RWPE2 (cell line): ENCODE measurements at regions not wholly inside any gene's neighbourhood (a gene's known extent, or its start where the extent isn't known, plus 50 kb on each side); places are given as distances from the start of the nearest gene placed in this dataset.

Source experiments
- ATAC-seq: fragments of 200-7000 bp; cut with Tn5 transposase; 3 replicates; pipeline ENCODE4 v1.9.1; 2021; ENCODE audit warnings: low read depth
- DNase-seq: peaks from one replicate; pipeline ENCODE4 v3.0.0-alpha.2; 2020; ENCODE audit warnings: low spot score
- H3K27ac ChIP-seq: fragments of 450-650 bp; 2 replicates; pipeline ENCODE4 v1.5.1; 2017; ENCODE audit warnings: mild to moderate bottlenecking; ENCODE audit not compliant: poor library complexity, severe bottlenecking
- H3K27me3 ChIP-seq: fragments of 250-450 bp; sonication (Bioruptor Pico); 2 replicates; pipeline ENCODE4 v1.5.1; 2021; ENCODE audit warnings: mild to moderate bottlenecking, moderate library complexity; ENCODE audit not compliant: insufficient read depth, poor library complexity, severe bottlenecking
- H3K36me3 ChIP-seq: fragments of 250-450 bp; sonication (Bioruptor Pico); 2 replicates; pipeline ENCODE4 v1.5.1; 2020; ENCODE audit warnings: low read depth, mild to moderate bottlenecking, moderate library complexity
- H3K4me1 ChIP-seq: fragments of 250-450 bp; sonication (Bioruptor Pico); 2 replicates; pipeline ENCODE4 v1.5.1; 2021; ENCODE audit warnings: mild to moderate bottlenecking, moderate library complexity; ENCODE audit not compliant: insufficient read depth, poor library complexity, severe bottlenecking
- H3K4me3 ChIP-seq: fragments of 250-450 bp; sonication (Bioruptor Pico); 2 replicates; pipeline ENCODE4 v1.5.1; 2021; ENCODE audit warnings: mild to moderate bottlenecking, moderate library complexity; ENCODE audit not compliant: severe bottlenecking
- H3K9me3 ChIP-seq: fragments of 250-450 bp; sonication (Bioruptor Pico); 2 replicates; pipeline ENCODE4 v1.5.1; 2021; ENCODE audit warnings: mild to moderate bottlenecking, moderate library complexity; ENCODE audit not compliant: severe bottlenecking
- TF ChIP-seq, protein P1 (sequence below): fragments of 450-650 bp; IDR thresholded peaks from one replicate; pipeline ENCODE4 v1.5.1; 2017; ENCODE audit warnings: mild to moderate bottlenecking, moderate library complexity; ENCODE audit not compliant: poor library complexity, severe bottlenecking

DNA sequence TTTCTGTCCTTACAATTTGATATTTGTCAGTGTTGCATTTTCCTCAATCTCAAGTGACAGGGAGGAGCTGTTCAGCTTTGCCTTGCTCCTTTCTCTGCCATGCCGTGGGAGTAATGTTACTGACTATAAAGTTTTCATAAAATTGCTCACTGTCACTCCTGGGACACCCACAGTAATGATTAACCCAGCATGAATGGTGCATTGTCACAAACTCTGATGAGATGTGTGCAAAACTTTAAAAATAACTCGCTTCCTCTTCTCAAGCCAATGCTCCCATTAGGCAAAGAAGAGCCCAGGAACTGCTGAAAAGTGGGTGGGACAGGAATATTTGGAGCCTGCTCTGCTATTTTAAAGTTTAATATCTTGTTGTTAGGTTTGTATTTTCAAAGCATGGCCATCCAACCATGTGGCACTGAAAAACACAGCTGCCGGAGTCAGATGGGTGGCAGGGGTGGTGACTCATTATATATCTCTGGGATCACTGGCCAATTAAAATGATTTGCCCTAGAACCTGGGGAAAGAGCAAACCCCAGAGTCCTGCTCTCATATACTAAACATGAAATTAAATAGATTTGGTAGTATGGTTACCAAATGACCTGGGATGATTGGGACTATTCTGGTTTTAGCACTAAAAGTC is 260.1 kb downstream of the BTBD3 start:
- no peaks in the 10 kb centered on the region for H3K9me3 ChIP-seq
- DNase-seq (no peak), ATAC-seq (no peak)
- H3K27ac ChIP-seq, result no peak overlapping the region
- H3K27me3 ChIP-seq, result peaks cover 2% of the 10 kb centered on the region
- no peak overlapping the region for H3K4me3 ChIP-seq
- no peaks in the 10 kb centered on the region for H3K4me1 ChIP-seq
- H3K36me3 ChIP-seq, result no peaks in the 10 kb centered on the region
- TF ChIP-seq, protein P1, sequence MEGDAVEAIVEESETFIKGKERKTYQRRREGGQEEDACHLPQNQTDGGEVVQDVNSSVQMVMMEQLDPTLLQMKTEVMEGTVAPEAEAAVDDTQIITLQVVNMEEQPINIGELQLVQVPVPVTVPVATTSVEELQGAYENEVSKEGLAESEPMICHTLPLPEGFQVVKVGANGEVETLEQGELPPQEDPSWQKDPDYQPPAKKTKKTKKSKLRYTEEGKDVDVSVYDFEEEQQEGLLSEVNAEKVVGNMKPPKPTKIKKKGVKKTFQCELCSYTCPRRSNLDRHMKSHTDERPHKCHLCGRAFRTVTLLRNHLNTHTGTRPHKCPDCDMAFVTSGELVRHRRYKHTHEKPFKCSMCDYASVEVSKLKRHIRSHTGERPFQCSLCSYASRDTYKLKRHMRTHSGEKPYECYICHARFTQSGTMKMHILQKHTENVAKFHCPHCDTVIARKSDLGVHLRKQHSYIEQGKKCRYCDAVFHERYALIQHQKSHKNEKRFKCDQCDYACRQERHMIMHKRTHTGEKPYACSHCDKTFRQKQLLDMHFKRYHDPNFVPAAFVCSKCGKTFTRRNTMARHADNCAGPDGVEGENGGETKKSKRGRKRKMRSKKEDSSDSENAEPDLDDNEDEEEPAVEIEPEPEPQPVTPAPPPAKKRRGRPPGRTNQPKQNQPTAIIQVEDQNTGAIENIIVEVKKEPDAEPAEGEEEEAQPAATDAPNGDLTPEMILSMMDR, result no peak

DNA sequence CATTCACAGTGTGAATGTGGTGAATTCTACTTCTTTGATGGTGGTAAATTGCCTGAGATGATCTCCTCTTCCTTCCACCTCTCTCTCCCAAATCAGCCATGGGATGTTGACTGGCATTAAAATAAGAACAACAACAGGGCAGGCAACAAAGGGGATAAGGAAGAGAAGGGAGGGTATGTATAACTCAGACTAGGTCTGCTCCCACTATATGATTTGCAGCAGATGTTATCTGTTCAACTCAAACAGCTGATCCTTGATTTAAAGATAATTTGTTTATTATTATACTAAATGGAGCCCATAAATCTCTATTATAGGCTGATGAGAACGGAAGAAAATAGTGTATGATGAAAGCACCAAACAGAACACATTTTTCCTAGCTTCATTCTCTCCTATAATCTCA is 262.0 kb downstream of the BTBD3 start:
- peaks cover 13% of the 10 kb centered on the region for H3K27me3 ChIP-seq
- ATAC-seq, result no peak
- no peak for DNase-seq

DNA sequence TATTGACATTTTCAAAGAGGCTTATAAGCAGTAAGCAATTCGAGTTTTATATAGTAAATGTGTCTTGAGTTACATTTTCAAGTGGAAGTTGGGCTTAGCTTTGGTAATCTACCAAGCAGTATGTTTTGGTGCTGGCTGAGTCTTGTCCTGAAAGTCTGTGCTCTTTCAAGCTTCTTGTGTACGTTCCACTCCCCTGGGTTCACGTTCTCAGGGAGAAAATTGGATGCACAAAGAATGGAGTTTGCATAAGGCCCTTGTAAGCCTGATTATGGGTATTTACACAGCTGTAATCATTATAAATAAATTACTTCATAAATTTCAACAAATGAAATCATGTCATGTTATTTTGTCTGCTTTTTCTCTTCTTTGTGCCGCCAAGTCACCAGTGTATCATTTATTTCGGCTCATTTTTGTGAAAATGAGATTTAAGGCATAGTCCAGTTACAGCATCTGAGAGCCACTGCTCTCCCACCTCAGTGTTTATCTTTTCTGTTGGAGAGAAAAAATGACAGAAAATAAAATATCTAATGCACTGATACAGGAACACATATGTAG is 262.5 kb downstream of the BTBD3 start:
- DNase-seq, result no peak
- TF ChIP-seq, protein P1, result no peak
- H3K27ac ChIP-seq, result no peak overlapping the region
- no peaks in the 10 kb centered on the region for H3K36me3 ChIP-seq
- H3K4me3 ChIP-seq, result no peak overlapping the region
- peaks cover 13% of the 10 kb centered on the region for H3K27me3 ChIP-seq
- H3K9me3 ChIP-seq, result no peaks in the 10 kb centered on the region
- no peaks in the 10 kb centered on the region for H3K4me1 ChIP-seq
- ATAC-seq, result no peak

More for the DNA sequence above, 262.0 kb downstream of the BTBD3 start:
- Histone ChIP-seq H3K27ac (no peak overlapping the region), H3K36me3 (no peaks in the 10 kb centered on the region), H3K4me1 (no peaks in the 10 kb centered on the region), H3K4me3 (no peak overlapping the region), H3K9me3 (no peaks in the 10 kb centered on the region)
- TF ChIP-seq, protein P1, result no peak

DNA sequence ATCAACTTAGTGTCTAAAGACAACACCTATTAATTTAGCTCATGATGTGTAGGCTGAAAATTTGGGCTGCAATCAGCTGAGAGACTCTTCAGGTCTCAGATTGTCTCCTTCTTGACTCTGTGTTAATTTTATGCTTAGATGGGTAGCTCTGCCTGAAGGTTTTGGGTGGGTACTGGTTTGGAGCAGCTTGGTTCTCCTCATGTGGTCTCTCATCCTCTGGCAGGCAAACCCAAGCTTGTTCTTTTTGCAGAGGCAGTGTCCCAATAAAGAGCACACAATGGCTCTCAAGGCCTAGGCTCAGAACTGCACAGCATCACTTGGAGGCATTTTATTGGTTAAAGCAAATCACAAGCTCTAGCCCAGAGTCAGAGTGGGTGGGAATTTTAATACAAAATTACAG is 280.6 kb downstream of the BTBD3 start:
- TF ChIP-seq, protein P1, result no peak
- no peak for DNase-seq
- Histone ChIP-seq H3K36me3 (no peaks in the 10 kb centered on the region), H3K4me1 (no peaks in the 10 kb centered on the region), H3K27ac (no peak overlapping the region), H3K4me3 (no peak overlapping the region), H3K9me3 (no peaks in the 10 kb centered on the region), H3K27me3 (no peaks in the 10 kb centered on the region)
- no peak for ATAC-seq

DNA sequence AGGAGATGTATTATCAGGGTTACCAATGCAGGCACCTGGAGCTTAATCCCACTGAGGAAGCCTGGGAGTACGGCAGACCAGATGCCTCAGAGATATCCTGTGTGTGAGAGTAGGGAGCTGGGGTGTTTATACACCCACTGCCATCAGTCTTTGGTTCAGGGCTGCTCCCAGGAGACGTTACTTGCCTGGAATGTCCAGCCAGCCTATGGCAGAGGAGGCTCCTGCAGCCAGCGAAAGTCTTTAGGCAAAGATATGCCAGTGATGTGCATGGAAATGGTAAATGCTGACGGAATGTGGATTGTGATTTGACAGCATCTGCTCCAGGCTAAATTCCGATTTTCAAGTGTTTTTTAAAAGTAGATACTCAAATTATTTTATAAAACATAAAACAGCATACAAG is 282.0 kb downstream of the BTBD3 start:
- no peak overlapping the region for H3K27ac ChIP-seq
- no peaks in the 10 kb centered on the region for H3K4me1 ChIP-seq
- H3K36me3 ChIP-seq, result no peaks in the 10 kb centered on the region
- H3K4me3 ChIP-seq, result no peak overlapping the region
- TF ChIP-seq, protein P1, result no peak
- no peaks in the 10 kb centered on the region for H3K9me3 ChIP-seq
- DNase-seq (no peak), ATAC-seq (no peak)
- H3K27me3 ChIP-seq, result no peaks in the 10 kb centered on the region
